ENCODE measurements at regions not wholly inside any gene's neighbourhood (a gene's known extent, or its start where the extent isn't known, plus 50 kb on each side); places are given as distances from the start of the nearest gene placed in this dataset.

- no peaks in the 10 kb centered on the region for H3K9me1 ChIP-seq (ENCODE audit: control insufficient read depth, extremely low read depth, insufficient read depth, low read length)
- H3K36me3 ChIP-seq (ENCODE audit: control insufficient read depth in 2 of 2, extremely low read depth in 1 of 2, insufficient read depth in 2 of 2, low read length in 2 of 2), result no peaks in the 10 kb centered on the region
- H3K4me1 ChIP-seq (ENCODE audit: control insufficient read depth, extremely low read depth, insufficient read depth, low read length), result no peaks in the 10 kb centered on the region
- no peak overlapping the region for H3K27ac ChIP-seq (ENCODE audit: control insufficient read depth, insufficient read depth, low read length)
- TF ChIP-seq EZH2 (IDR thresholded peaks at IDR 0.05; ENCODE audit: low read length), result no peak
- TF ChIP-seq, protein P1, sequence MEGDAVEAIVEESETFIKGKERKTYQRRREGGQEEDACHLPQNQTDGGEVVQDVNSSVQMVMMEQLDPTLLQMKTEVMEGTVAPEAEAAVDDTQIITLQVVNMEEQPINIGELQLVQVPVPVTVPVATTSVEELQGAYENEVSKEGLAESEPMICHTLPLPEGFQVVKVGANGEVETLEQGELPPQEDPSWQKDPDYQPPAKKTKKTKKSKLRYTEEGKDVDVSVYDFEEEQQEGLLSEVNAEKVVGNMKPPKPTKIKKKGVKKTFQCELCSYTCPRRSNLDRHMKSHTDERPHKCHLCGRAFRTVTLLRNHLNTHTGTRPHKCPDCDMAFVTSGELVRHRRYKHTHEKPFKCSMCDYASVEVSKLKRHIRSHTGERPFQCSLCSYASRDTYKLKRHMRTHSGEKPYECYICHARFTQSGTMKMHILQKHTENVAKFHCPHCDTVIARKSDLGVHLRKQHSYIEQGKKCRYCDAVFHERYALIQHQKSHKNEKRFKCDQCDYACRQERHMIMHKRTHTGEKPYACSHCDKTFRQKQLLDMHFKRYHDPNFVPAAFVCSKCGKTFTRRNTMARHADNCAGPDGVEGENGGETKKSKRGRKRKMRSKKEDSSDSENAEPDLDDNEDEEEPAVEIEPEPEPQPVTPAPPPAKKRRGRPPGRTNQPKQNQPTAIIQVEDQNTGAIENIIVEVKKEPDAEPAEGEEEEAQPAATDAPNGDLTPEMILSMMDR (optimal IDR thresholded peaks at IDR 0.05 in 1 of 3, IDR thresholded peaks at IDR 0.05 in 1 of 3, conservative IDR thresholded peaks at IDR 0.05 in 1 of 3; ENCODE audit: extremely low read depth in 1 of 3, insufficient read depth in 2 of 3, low read length in 3 of 3), result no peak
- no peak overlapping the region for H2AFZ ChIP-seq (ENCODE audit: control insufficient read depth, low read length)
- dilution Hi-C loops (cut with MboI; ENCODE audit: extremely low pct_ligation_motif_present, low sequenced_read_pairs), result no loop called here
- H4K20me1 ChIP-seq (ENCODE audit: control insufficient read depth, extremely low read depth, insufficient read depth, low read length), result no peaks in the 10 kb centered on the region
- no peak overlapping the region for H3K4me3 ChIP-seq (ENCODE audit: control insufficient read depth in 2 of 3, extremely low read depth in 1 of 3, insufficient read depth in 2 of 3, low read depth in 1 of 3, low read length in 3 of 3)
- FAIRE-seq (no peak), DNase-seq (ENCODE audit: low read depth, low spot score) (no peak)
- no peak overlapping the region for H3K4me2 ChIP-seq (ENCODE audit: control insufficient read depth, extremely low read depth, insufficient read depth, low read depth, low read length)
- H3K9me3 ChIP-seq (ENCODE audit: control insufficient read depth, low read depth, low read length), result no peaks in the 10 kb centered on the region
- no peaks in the 10 kb centered on the region for H3K79me2 ChIP-seq (ENCODE audit: control insufficient read depth, insufficient read depth, low read length)
- no peaks in the 10 kb centered on the region for H3K27me3 ChIP-seq (ENCODE audit: control insufficient read depth, extremely low read depth, insufficient read depth, low read length)
- no peak overlapping the region for H3K9ac ChIP-seq (ENCODE audit: control insufficient read depth, extremely low read depth, insufficient read depth, low read length)
Measured at GRCh38 chr15:94987085-94987484, 755.7 kb downstream of the MCTP2 start.

- Histone ChIP-seq H4K20me1 (ENCODE audit: control insufficient read depth, extremely low read depth, insufficient read depth, low read length) (no peaks in the 10 kb centered on the region), H3K27me3 (ENCODE audit: control insufficient read depth, extremely low read depth, insufficient read depth, low read length) (no peaks in the 10 kb centered on the region), H3K9me1 (ENCODE audit: control insufficient read depth, extremely low read depth, insufficient read depth, low read length) (no peaks in the 10 kb centered on the region), H3K4me1 (ENCODE audit: control insufficient read depth, extremely low read depth, insufficient read depth, low read length) (no peaks in the 10 kb centered on the region), H3K9ac (ENCODE audit: control insufficient read depth, extremely low read depth, insufficient read depth, low read length) (no peak overlapping the region), H3K4me3 (ENCODE audit: control insufficient read depth in 2 of 3, extremely low read depth in 1 of 3, insufficient read depth in 2 of 3, low read depth in 1 of 3, low read length in 3 of 3) (no peak overlapping the region), H3K79me2 (ENCODE audit: control insufficient read depth, insufficient read depth, low read length) (no peaks in the 10 kb centered on the region), H2AFZ (ENCODE audit: control insufficient read depth, low read length) (no peak overlapping the region), H3K9me3 (ENCODE audit: control insufficient read depth, low read depth, low read length) (no peaks in the 10 kb centered on the region), H3K4me2 (ENCODE audit: control insufficient read depth, extremely low read depth, insufficient read depth, low read depth, low read length) (no peak overlapping the region), H3K27ac (ENCODE audit: control insufficient read depth, insufficient read depth, low read length) (no peak overlapping the region), H3K36me3 (ENCODE audit: control insufficient read depth in 2 of 2, extremely low read depth in 1 of 2, insufficient read depth in 2 of 2, low read length in 2 of 2) (no peaks in the 10 kb centered on the region)
- FAIRE-seq (no peak), DNase-seq (ENCODE audit: low read depth, low spot score) (no peak)
- TF ChIP-seq, protein P1 (optimal IDR thresholded peaks at IDR 0.05 in 1 of 3, IDR thresholded peaks at IDR 0.05 in 1 of 3, conservative IDR thresholded peaks at IDR 0.05 in 1 of 3; ENCODE audit: extremely low read depth in 1 of 3, insufficient read depth in 2 of 3, low read length in 3 of 3), result no peak
- TF ChIP-seq EZH2 (IDR thresholded peaks at IDR 0.05; ENCODE audit: low read length), result no peak
- dilution Hi-C loops (cut with MboI; ENCODE audit: extremely low pct_ligation_motif_present, low sequenced_read_pairs), result no loop called here
Measured at GRCh38 chr15:94991718-94992117, 760.4 kb downstream of the MCTP2 start.

All from keratinocyte (primary cell).